Smooth muscle cell of the brain vasculature (primary cell): ENCODE measurements at regions not wholly inside any gene's neighbourhood (a gene's known extent, or its start where the extent isn't known, plus 50 kb on each side); places are given as distances from the start of the nearest gene placed in this dataset.
"Not testable (repeated sequence)": the region's sequence is repeated elsewhere in the genome, so short reads cannot be mapped to it uniquely, and the experiment has no call there.

ENCODE experiments used
- DNase-seq: peaks from one replicate; pipeline ENCODE4 v3.0.0-alpha.2; 2012; ENCODE audit warnings: low read depth, low spot score

DNA sequence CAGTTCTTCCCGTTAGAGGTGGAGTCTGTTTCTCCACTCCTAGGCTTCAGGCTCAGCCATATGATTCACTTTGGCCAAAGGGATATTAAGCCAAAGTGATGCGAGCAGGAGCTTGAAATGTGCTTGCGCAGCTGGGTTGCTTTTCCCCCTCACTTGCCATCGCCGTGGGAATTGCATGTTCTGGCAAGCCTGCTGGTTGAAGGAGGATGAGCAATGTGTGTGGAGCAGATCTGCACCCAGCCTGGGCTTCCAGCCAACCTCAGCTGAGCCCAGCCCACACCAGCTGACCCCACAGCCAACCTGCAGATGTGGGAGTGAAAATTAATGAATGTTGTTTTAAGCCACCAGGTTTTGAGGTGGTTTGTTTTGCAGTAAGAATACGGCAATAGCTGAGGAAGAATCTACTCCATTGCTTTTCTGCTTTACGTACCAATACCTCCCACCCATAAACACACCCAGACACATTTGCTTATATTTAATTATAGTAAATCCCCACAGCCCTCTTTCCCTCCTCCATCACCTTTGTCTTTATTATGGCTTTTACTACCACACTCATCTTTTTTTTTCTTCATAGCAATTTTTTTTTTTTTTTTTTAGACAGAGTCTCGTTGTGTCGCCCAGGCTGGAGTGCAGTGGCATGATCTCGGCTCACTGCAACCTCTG, 132.8 kb upstream of the FUNDC1 start:
- DNase-seq, result peak; percentile 4

DNA sequence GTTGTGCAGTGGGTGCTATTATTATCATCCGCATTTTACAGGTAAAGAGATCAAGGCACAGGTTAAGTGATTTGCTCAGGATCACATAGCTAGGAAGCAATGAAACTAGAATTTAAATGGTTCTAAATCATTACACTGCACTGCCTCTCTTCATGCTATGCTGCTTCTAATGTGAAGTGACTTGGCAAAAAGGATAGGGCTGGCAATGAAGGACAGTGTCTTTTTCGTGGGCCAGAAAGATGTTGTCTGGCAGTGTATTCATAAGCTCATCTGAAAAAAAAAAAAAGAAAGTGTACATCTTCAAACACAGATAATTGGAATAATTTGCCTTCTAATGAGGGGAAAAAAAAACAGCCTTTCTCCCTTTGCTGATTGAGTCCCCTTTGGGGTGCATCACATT, 132.2 kb upstream of the FUNDC1 start:
- DNase-seq, result no peak

DNA sequence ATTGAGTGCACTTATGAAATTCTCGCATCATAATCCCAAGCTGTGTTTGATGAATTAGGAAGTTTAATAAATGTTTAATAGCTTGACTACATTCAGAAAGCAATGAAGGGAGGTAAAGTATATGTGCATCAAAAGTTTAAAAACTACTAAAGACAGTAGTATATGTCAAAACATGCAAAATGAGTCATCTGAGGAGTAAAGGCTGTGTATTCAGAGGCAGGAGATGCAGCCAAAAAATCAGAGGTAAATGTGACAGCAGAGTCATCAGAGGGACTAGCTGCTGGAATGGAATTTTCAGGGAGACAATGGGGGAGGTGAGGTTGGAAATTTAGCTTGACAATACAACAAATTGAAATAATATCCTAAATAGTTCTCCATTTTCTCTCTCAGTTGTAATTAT, 127.0 kb upstream of the FUNDC1 start:
- DNase-seq, result no peak

DNA sequence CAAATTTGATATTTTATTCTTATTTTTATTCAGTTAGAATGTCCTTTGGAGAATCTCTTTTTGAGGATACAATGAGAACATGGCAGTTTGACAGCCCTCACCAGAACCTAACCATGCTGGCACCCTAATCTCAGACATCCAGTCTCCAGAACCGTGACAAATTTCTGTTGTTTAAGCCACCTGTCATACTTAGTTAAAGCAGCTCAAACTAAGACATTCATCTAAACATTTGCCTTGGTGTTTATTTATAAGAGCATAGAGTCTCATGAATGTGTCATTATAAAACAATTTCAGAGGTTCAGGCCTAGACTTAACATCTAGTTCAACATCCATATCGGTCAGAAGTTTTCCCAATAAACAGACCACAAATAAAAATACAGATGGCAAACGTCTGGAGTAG, 125.1 kb upstream of the FUNDC1 start:
- no peak for DNase-seq

DNA sequence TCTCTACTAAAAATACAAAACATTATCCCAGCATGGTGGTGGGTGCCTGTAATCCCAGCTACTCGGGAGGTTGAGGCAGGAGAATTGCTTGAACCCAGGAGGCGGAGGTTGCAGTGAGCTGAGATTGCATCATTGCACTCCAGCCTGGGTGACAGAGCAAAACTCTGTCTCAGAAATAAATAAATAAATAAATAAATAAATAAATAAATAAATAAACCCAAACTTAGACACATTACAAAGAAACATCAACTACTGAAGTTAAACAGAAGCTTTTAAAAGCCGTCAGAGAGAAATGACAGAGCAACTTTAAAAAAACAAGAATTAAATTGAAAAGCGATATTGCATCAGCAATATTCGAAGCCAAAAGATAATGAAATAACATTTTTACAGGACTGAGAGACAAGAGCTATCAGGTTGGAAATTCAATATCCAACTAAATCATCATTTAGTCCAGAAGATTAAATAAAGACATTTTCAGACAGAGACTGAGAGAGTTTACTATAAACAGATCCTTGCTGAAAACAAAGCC, 115.1 kb upstream of the FUNDC1 start:
- not testable (repeated sequence) for DNase-seq

DNA sequence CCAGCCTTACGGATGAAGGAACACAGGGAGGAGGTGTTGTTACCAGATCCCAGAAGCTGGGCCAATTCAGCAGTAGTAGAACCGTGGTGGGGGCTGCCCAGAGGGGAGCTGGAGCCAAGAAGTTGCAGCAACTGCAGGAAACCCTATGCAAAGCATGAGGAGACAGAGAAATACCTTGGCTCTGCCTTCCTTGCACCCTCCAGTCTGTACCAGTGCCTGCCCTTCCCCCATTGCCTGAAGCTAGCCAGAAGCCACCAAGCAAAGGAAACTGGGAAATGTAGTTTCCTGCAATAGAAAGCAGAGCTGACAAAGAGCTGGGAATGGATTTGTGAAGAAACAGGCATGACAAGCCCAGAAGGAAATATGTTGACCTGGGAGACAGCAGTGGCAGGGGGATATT, 108.7 kb upstream of the FUNDC1 start:
- DNase-seq, result no peak

DNA sequence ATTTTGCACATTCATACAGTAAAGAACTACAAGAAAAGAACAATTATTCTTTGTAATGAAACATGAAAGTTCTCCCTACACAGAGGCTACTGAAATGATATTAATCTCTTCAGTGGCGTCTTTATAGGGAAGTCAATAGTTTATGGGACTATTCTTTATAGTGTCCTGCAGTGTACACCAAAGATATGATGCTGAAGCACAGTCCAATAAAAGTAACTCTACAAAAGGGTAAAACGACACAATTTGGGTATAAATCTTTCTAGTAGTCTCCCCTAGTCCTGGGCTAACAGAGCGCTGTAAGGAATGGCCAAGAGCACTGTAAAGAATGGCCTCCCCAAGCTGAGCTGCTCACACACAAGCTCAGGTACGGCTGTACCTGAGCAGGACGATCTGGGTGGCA, 101.1 kb upstream of the FUNDC1 start:
- no peak for DNase-seq

DNA sequence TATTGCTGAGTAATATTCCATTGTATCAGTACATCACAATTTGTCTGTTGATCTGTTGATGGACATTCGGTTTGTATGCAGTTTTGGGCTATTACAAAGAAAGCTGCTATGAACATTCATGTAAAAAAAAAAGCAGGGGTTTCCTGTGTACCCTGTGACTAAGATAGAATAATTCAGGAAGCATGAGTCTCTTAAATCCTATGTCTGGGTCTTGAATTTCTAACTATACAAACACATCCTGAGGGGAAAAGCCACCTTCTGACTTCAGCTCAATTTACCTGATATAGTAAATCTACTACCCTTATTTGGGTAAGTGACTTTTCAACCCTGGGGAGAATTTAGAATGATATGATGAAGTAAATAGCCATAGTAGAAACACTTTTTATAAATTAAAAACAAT, 94.6 kb upstream of the FUNDC1 start:
- no peak for DNase-seq

DNA sequence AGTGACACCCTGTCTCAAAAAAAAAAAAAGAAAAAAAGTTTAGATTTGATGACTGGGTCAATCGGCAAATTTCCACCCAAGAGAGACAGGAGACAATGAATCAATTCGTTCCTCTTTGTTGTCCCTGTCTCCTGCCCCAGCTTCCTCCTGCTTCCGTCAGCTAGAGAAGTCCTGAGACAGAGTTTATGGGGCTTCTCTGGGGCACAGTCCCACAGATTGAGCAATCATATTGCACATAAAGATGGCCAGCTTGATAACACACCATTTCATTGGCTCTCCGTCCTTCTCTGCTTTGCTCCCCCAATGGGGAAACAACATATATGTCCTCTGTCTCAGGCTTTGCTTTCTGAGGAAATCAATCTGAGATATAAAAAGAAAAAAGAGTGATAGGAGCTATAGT, 78.4 kb upstream of the FUNDC1 start:
- DNase-seq, result no peak

DNA sequence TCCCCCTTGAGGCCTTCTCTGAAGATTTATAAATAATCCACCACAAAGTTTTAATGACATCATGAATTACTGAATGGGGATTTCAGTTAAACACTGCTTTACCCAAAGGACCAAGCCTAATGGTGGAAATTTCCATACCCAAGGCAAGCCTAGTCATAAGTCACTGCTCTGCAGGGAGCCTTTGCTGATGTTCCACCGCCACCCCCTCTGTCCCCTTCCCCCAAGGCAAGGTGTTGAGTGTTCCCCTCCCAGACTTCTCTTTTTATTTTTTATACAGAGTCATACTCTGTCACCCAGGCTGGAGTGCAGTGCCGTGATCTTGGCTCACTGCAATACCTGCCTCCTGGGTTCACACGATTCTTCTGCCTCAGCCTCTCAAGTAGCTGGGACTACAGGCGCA, 76.4 kb upstream of the FUNDC1 start:
- no peak for DNase-seq

DNA sequence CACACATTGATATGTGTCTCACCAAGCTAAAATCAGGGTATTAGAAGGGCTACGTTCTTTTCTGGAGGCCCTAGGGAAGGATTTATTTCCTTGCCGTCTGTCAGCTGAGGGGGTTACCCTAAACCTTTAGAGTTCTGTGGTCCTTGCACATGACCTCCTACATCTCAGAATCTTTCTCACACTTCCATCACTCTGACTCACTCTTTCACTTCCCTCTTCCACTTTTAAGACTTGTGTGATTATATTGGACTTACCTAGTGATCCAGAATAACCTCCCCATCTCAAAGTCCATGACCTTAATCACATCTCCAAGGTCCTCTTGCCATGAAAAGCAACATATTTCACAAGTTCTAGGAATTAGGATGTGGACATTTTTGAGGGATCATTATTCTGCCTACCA, 53.6 kb upstream of the FUNDC1 start:
- DNase-seq, result no peak
